Natural killer cell treated with Interleukin-12 subunit alpha and Interleukin-12 subunit beta and Interleukin-15 and Interleukin-18, amount 100 ng/mL, for 72 hours (primary cell): ENCODE measurements at regions not wholly inside any gene's neighbourhood (a gene's known extent, or its start where the extent isn't known, plus 50 kb on each side); places are given as distances from the start of the nearest gene placed in this dataset.

Experiments used
- ATAC-seq, 2 donors: fragments of 150-1000 bp; cut with Tn5 transposase in 1 of 2; sonication (Bioruptor Pico), chemical (Tn5 transposase) in 1 of 2; 2 replicates each; pipeline ENCODE4 v1.10.0; 2021
- DNase-seq: peaks from one replicate; pipeline ENCODE4 v3.0.0; 2022; ENCODE audit warnings: low spot score
- H3K27ac Mint-ChIP-seq, 2 donors: 1 replicate in 1 of 2; 2 replicates in 1 of 2; pipeline ENCODE4 v1.8.0; 2022; ENCODE audit warnings: mixed read lengths in 2 of 2, mild to moderate bottlenecking in 1 of 2, moderate library complexity in 1 of 2
- H3K27me3 Mint-ChIP-seq, 2 donors: 1 replicate in 1 of 2; 2 replicates in 1 of 2; pipeline ENCODE4 v1.8.0; 2022; ENCODE audit warnings: mixed read lengths in 2 of 2
- H3K36me3 Mint-ChIP-seq: one replicate; pipeline ENCODE4 v1.8.0; 2022; ENCODE audit warnings: mixed read lengths
- H3K4me1 Mint-ChIP-seq, 2 donors: 1 replicate in 1 of 2; 2 replicates in 1 of 2; pipeline ENCODE4 v1.8.0; 2022; ENCODE audit warnings: low read depth in 2 of 2, mixed read lengths in 2 of 2, mild to moderate bottlenecking in 1 of 2
- H3K4me3 Mint-ChIP-seq: one replicate; pipeline ENCODE4 v1.8.0; 2022; ENCODE audit warnings: mixed read lengths
- H3K9me3 Mint-ChIP-seq: 2 replicates; pipeline ENCODE4 v1.8.0; 2022; ENCODE audit warnings: mixed read lengths

DNA sequence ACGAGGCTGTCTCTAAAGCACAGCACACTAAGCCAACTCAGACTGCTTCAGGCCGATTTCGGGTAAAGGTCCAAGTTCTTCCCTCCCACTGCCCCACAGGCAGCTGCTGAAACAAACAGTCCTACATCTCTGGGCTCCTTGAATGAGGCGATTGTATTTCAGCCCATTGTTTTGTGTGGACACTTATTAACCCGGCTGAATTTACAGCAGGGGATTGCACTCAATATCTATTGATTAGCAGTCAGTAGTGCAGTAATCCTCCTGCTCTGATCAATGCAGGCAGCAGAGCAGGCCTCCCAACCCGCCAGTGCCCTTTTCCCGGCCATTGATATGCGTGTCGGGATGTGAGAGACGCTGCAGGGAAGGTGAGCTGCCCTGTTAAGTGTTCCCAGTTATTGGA lies 330.1 kb downstream of the CMPK2 start:
- peaks cover 3 to 38% of the 10 kb centered on the region in 2 donors for H3K27me3 Mint-ChIP-seq
- no peak overlapping the region for H3K27ac Mint-ChIP-seq
- ATAC-seq = no peak
- H3K36me3 Mint-ChIP-seq = no peaks in the 10 kb centered on the region
- no peak for DNase-seq
- H3K9me3 Mint-ChIP-seq = peaks cover 3% of the 10 kb centered on the region
- H3K4me3 Mint-ChIP-seq = no peak overlapping the region
- no peaks in the 10 kb centered on the region for H3K4me1 Mint-ChIP-seq

DNA sequence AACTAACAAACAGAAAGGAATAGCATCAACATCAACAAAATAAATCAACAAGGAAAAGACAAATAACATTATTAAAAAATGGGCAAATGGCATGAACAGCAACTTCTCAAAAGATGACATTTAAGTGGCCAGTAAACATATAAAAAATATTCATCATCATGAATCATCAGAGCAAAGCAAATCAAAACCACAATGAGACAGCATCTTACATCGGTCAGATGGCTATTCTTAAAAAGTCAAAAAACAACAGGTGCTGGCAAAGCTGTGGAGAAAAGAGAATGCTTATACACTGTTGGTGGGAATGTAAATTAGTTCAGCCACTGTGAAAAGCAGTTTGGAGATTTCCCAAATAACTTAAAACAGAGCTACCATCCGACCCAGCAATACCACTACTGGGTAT lies 327.1 kb downstream of the CMPK2 start:
- ATAC-seq = no peak

DNA sequence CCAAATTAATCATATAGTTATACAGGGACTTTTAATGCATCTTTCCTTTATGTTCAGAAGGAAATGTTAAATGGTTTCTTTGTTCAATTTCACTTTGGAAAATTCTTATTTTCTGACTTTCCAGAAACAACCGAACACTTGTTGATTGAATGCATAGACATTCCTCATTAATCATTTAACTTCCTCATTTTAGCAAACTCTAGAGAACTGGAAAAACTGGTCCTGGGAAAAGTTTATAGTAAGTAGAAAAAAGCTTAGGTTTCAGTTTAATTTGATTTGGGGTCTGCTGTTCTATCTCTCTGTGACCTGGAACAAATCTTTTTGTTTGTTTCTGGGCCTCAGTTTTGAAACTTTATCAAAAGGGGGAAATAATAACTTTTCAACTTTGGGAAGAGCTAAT lies 320.4 kb downstream of the CMPK2 start:
- Mint-ChIP-seq H3K27me3 (peaks cover 0 to 22% of the 10 kb centered on the region in 2 donors), H3K36me3 (no peaks in the 10 kb centered on the region), H3K27ac (no peak overlapping the region), H3K4me1 (no peaks in the 10 kb centered on the region), H3K9me3 (peaks cover under 1% of the 10 kb centered on the region), H3K4me3 (no peak overlapping the region)
- DNase-seq = no peak
- no peak for ATAC-seq

More for the DNA sequence above, 327.1 kb downstream of the CMPK2 start:
- DNase-seq = no peak
- Mint-ChIP-seq H3K27ac (no peak overlapping the region), H3K4me3 (no peak overlapping the region), H3K36me3 (no peaks in the 10 kb centered on the region), H3K4me1 (no peaks in the 10 kb centered on the region), H3K9me3 (peaks cover 3% of the 10 kb centered on the region), H3K27me3 (peaks cover 3 to 22% of the 10 kb centered on the region in 2 donors)

DNA sequence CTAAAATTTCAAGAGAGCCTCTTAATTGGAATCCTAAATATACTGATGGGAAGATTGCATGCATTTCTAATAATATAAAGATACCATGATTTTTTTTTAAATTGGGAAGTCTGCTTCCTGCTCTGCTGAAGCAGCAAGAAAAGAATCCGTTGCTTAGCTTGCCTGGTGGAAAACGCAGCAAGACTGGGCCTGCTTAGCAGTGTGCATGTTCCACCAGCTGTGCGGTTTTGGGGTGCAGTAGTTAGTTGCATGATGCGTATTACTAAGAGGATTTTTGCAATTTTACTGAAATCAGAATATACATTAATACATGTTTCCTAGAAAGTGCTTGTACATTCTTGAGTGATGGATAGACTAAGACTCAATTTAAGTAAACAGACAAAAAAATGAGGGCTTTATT lies 319.9 kb downstream of the CMPK2 start:
- Mint-ChIP-seq H3K4me1 (no peaks in the 10 kb centered on the region), H3K36me3 (no peaks in the 10 kb centered on the region), H3K9me3 (no peaks in the 10 kb centered on the region), H3K4me3 (no peak overlapping the region), H3K27me3 (peaks cover 0 to 24% of the 10 kb centered on the region in 2 donors), H3K27ac (no peak overlapping the region)
- DNase-seq = no peak
- ATAC-seq = no peak

DNA sequence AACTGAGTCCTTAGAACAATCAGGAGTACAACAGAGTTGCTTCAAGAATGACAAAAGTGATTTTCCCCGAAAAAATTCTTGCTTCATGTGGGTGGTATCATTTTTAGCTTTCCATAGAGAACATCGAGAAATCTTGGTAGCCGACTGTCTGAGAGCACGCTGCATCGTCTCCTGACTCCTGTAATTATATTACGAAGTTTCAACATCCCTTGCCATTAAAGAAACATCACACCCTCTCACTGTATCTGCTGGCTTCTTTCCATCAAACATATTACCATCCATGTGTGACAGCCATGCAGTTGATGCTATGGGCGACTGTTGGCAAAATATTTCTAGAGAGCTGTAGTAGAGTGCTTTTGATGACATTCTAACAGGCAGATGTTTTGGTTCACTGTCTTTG lies 311.2 kb downstream of the CMPK2 start:
- H3K27ac Mint-ChIP-seq = no peak overlapping the region

DNA sequence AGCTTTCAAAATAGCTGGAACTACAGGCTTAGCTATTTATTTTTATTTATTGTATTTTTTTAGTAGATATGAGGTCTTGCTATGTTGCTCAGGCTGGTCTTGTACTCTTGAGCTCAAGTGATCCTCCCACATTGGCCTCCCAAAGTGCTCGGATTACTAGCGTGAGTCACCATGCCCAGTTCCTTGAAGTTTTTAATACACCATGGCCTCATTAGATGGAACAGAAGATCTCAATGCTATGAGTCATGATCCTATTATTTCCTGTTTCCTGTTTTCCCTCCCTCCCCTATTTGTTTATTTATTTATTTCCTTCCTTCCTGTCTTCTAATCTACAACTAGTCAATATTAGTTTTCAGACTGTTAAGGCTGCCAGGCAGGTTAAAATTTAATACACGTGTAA lies 309.0 kb downstream of the CMPK2 start:
- Mint-ChIP-seq H3K4me3 (no peak overlapping the region), H3K36me3 (no peaks in the 10 kb centered on the region), H3K27ac (no peak overlapping the region), H3K27me3 (peaks cover 6 to 12% of the 10 kb centered on the region in 2 donors), H3K4me1 (no peaks in the 10 kb centered on the region), H3K9me3 (no peaks in the 10 kb centered on the region)
- DNase-seq = no peak
- no peak for ATAC-seq

More for the DNA sequence above, 311.2 kb downstream of the CMPK2 start:
- Mint-ChIP-seq H3K9me3 (no peaks in the 10 kb centered on the region), H3K27me3 (peaks cover 0 to 10% of the 10 kb centered on the region in 2 donors), H3K4me1 (no peaks in the 10 kb centered on the region), H3K4me3 (no peak overlapping the region), H3K36me3 (no peaks in the 10 kb centered on the region)
- no peak for DNase-seq
- no peak for ATAC-seq

DNA sequence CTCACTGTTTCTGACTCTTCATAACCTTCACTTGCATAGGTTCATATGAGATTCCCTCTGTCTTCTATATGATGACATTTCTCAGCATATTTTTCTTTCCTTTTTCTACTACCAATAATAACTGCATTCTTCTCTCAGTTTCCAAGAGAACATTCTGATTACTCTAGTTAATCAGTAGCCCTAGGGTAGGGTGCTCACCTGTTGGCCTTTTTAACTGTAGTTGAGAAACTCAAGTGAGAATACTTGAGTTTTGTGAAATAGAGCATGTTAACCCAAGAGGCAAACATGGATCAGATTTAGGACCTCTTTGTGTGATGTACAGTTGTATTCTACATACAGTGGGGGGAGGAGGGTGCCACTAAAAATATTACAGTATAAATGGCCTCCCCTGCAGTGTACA lies 308.0 kb downstream of the CMPK2 start:
- Mint-ChIP-seq H3K36me3 (no peaks in the 10 kb centered on the region), H3K4me3 (no peak overlapping the region), H3K27me3 (peaks cover 6 to 12% of the 10 kb centered on the region in 2 donors), H3K27ac (no peak overlapping the region), H3K4me1 (no peaks in the 10 kb centered on the region), H3K9me3 (no peaks in the 10 kb centered on the region)
- DNase-seq (no peak), ATAC-seq (no peak)

DNA sequence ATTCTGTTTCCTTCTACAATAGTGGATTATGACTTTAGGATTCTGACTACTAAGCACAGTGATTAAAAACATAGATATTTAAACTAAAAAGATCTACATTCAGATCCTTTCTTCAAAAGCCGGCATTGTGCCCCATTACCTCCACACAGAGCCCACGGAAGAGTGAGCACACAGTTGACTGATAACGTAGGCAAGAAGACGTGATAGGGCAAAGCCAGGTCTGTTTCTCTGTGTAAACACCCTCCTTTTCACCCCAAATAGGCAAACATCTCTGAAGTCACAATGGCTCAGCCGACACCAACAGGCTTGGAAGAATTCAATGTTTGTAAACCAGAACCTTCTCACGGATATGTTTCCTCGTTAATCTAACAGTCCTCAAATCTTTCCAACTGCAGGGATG lies 302.9 kb downstream of the CMPK2 start:
- no peak for ATAC-seq
- H3K27ac Mint-ChIP-seq = no peak overlapping the region
- no peaks in the 10 kb centered on the region for H3K9me3 Mint-ChIP-seq
- H3K4me3 Mint-ChIP-seq = no peak overlapping the region
- no peaks in the 10 kb centered on the region for H3K36me3 Mint-ChIP-seq
- no peaks in the 10 kb centered on the region for H3K4me1 Mint-ChIP-seq
- H3K27me3 Mint-ChIP-seq = peaks cover 9 to 20% of the 10 kb centered on the region in 2 donors
- DNase-seq = no peak

DNA sequence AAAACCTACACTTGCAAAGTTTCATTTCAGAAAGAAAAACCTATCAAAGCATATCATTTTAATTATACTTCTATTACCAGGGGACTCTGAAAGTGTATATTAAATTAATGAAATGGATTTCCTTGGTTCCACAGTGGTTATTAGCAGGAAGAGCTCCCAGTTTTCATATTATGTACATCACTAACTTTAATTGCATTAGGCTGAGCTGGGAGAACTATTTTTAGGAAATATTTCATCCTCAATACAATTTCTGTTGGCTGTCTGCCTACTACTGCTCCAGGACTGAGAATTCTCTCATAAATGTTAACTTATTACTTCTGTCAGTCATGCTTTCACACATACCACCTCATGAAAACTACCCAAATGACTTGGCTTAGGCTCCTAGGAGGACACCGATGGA lies 301.4 kb downstream of the CMPK2 start:
- H3K4me1 Mint-ChIP-seq = no peaks in the 10 kb centered on the region
- H3K36me3 Mint-ChIP-seq = no peaks in the 10 kb centered on the region
- H3K4me3 Mint-ChIP-seq = no peak overlapping the region
- peaks cover 9 to 28% of the 10 kb centered on the region in 2 donors for H3K27me3 Mint-ChIP-seq
- H3K27ac Mint-ChIP-seq = no peak overlapping the region
- DNase-seq (no peak), ATAC-seq (no peak)
- no peaks in the 10 kb centered on the region for H3K9me3 Mint-ChIP-seq

DNA sequence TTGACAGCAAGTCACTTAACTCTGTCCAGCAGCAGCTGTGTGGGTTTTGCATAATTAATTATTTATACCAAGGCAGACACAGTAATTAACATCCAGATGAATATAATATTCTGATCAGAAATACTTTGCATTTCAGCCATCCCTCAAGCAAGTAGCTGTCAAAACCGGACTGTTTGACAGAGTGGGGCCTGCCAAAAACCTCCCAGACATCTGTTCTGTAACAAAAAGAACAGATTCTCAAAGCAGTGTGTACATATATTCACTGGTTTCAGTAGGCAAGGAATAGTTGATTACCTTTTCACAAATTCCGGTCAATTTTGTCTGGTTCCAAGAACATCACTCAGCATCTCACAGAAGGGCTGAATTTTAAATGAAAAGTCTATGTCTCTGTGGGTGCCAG lies 291.6 kb downstream of the CMPK2 start:
- Mint-ChIP-seq H3K36me3 (no peaks in the 10 kb centered on the region), H3K4me3 (no peak overlapping the region), H3K9me3 (peaks cover 4% of the 10 kb centered on the region), H3K27ac (no peak overlapping the region), H3K27me3 (peaks cover 5 to 20% of the 10 kb centered on the region in 2 donors), H3K4me1 (no peaks in the 10 kb centered on the region)
- ATAC-seq (no peak), DNase-seq (no peak)

DNA sequence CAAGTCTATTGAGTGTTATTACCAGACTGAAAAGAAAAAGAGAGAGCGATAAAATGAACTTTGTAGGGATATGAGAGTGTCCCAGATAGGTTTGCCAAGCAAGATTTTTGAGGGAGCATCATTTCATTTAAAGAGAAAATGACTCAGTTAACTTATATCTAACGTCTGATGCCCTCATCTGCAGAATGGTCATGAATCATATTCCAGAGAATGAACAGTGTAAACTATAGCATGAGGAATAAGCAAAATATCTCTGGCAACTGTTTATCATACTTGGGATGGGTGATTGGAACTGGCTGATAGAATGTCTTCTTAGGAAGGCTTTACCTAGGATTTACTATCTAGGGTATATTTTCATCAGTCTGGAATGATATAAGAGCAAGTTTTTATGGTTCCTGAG lies 289.4 kb downstream of the CMPK2 start:
- Mint-ChIP-seq H3K27ac (no peak overlapping the region), H3K36me3 (no peaks in the 10 kb centered on the region), H3K4me1 (no peaks in the 10 kb centered on the region), H3K9me3 (peaks cover 4% of the 10 kb centered on the region), H3K27me3 (peaks cover 5 to 14% of the 10 kb centered on the region in 2 donors), H3K4me3 (no peak overlapping the region)
- no peak for ATAC-seq
- no peak for DNase-seq

DNA sequence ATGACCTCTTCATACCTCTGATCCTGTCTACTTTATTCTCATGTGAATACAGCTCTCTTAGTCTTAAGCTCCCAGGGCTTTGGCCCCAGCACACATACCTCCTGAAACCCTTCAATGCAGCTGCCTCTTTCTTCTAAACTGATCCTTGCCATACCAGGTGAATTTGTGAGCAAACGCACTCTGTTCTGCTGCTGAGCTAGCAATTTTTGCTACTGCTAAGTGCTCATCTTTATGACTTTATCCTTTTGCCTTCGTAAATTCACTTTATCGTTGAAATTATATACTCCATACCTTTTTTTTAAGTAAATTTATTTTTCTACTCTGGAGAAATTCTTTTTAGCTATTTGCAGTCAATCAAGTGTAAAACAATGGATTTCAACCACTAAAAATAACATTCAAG lies 287.7 kb downstream of the CMPK2 start:
- ATAC-seq (no peak), DNase-seq (no peak)
- Mint-ChIP-seq H3K27me3 (peaks cover 7 to 20% of the 10 kb centered on the region in 2 donors), H3K9me3 (peaks cover 6% of the 10 kb centered on the region), H3K4me3 (no peak overlapping the region), H3K27ac (no peak overlapping the region), H3K4me1 (no peaks in the 10 kb centered on the region), H3K36me3 (no peaks in the 10 kb centered on the region)

DNA sequence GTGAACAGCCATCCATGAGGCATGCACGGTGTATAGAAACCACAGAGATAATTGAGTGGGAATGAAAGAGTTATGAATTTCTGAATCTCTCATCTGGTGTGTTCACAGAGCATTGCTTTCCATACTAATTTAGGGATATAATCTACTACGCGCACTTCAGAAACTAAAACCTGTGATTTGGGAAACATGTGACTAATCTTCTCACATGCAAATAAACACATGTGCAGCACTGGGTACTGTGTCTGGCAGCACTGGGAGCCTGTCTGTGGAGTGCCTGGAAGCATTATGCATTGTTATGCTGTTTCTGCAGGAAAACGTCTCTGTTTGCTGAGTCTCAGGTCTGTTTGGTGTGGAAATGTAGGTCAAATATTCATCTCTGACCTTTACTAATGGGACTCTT lies 287.3 kb downstream of the CMPK2 start:
- no peak for ATAC-seq
- no peak overlapping the region for H3K27ac Mint-ChIP-seq
- no peaks in the 10 kb centered on the region for H3K36me3 Mint-ChIP-seq
- H3K4me1 Mint-ChIP-seq = no peaks in the 10 kb centered on the region
- H3K4me3 Mint-ChIP-seq = no peak overlapping the region
- peaks cover 6% of the 10 kb centered on the region for H3K9me3 Mint-ChIP-seq
- peaks cover 7 to 25% of the 10 kb centered on the region in 2 donors for H3K27me3 Mint-ChIP-seq
- DNase-seq = no peak

DNA sequence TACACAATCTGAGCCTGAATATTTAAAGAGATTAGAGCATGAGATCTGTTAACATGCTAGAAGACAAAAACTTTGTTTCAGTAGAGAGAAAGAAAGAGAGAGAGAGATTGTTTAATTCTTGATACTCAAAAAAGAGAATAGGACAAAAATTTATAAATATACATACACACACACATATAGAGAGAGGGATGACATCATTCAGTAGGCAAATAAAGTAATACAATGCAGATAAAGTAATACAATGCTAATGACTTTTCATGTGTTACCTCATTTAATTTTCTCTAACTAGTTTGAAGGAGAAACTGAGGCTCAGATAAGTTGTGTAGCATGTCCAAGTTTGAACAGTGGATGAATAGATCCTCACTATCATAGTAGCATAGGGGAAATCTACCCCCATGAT lies 286.4 kb downstream of the CMPK2 start:
- ATAC-seq = no peak

DNA sequence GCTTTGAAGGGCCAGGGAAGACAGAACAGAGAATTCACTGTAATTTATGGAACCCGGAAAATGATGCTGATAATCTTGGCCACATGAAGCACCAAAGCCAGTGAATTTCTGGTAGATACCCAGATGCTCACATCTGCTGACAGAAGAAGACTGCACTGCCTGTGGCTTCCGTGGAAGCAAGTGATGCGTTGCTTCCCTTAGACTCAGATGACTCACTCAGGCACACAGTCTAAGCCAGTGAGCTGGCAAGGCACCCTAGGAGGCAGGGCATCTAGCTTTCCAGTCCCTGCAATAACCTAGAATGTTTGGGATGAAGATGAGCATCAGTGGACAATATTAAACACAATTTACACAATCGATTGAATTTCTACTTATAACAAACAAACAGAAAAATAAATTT lies 284.7 kb downstream of the CMPK2 start:
- no peak overlapping the region for H3K27ac Mint-ChIP-seq
- peaks cover 7 to 25% of the 10 kb centered on the region in 2 donors for H3K27me3 Mint-ChIP-seq
- H3K9me3 Mint-ChIP-seq = peaks cover 6% of the 10 kb centered on the region
- ATAC-seq (no peak), DNase-seq (no peak)
- H3K36me3 Mint-ChIP-seq = no peaks in the 10 kb centered on the region
- H3K4me3 Mint-ChIP-seq = no peak overlapping the region
- H3K4me1 Mint-ChIP-seq = no peaks in the 10 kb centered on the region

More for the DNA sequence above, 286.4 kb downstream of the CMPK2 start:
- Mint-ChIP-seq H3K4me1 (no peaks in the 10 kb centered on the region), H3K36me3 (no peaks in the 10 kb centered on the region), H3K27me3 (peaks cover 7 to 25% of the 10 kb centered on the region in 2 donors), H3K9me3 (peaks cover 6% of the 10 kb centered on the region), H3K27ac (no peak overlapping the region), H3K4me3 (no peak overlapping the region)
- DNase-seq = no peak
